GM18951 (cell line): ENCODE measurements at regions not wholly inside any gene's neighbourhood (a gene's known extent, or its start where the extent isn't known, plus 50 kb on each side); places are given as distances from the start of the nearest gene placed in this dataset.

Experiments
- POLR2A ChIP-seq: IDR thresholded peaks from 4 replicates; pipeline ENCODE4 v1.6.1; 2011; ENCODE audit warnings: mild to moderate bottlenecking; ENCODE audit not compliant: insufficient read length, insufficient read depth; ENCODE audit errors: extremely low read depth
- in situ Hi-C: fragments of 300-500 bp; cut with MboI; formaldehyde crosslinking; loops from one replicate; pipeline ENCODE4 v1.12.0; 2022; ENCODE audit warnings: low sequenced_read_pairs, mixed read lengths, inconsistent platforms; ENCODE audit not compliant: unreplicated experiment

- TF ChIP-seq POLR2A: no peak
- in situ Hi-C loops: no loop called here
Measured at GRCh38 chr2:236394571-236394970, 130.4 kb upstream of the ASB18 start.

- TF ChIP-seq POLR2A: no peak
- in situ Hi-C loops: no loop called here
Measured at GRCh38 chr2:236395067-236395466, 130.9 kb upstream of the ASB18 start.

- TF ChIP-seq POLR2A: no peak
- in situ Hi-C loops: no loop called here
Measured at GRCh38 chr2:236396818-236397350, 132.7 kb upstream of the ASB18 start.

GRCh38 chr2:236397681-236398080 is 133.5 kb upstream of the ASB18 start:
- in situ Hi-C loops: no loop called here
- TF ChIP-seq POLR2A: no peak

DNA sequence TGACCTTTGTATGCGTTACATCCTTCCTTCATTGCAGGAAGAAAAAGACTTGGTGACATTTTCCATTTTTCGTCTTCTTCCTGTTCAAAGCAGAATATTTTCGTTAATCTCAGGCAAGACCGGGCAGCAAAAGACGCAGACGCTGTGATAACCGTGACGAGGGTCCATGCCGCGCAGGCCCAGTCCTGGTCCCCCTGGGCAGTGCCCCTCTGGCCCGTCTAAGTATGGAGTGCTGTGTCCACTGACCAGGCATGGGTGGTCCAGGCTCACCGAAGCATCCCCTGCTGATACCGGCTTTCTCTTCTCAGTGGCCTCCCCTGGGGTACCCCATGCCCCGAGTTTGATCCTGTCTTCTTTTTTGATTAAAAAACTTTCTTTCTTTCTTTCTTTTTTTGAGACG is 135.2 kb upstream of the ASB18 start:
- in situ Hi-C loops: no loop called here
- TF ChIP-seq POLR2A: no peak

GRCh38 chr2:236400046-236400574 is 135.9 kb upstream of the ASB18 start:
- TF ChIP-seq POLR2A: no peak
- in situ Hi-C loops: no loop called here

GRCh38 chr2:236400594-236401360 is 136.6 kb upstream of the ASB18 start:
- TF ChIP-seq POLR2A: no peak
- in situ Hi-C loops: no loop called here

GRCh38 chr2:236402033-236402790 is 138.0 kb upstream of the ASB18 start:
- in situ Hi-C loops: no loop called here
- TF ChIP-seq POLR2A: no peak

GRCh38 chr2:236403125-236403524 is 138.9 kb upstream of the ASB18 start:
- no peak for TF ChIP-seq POLR2A
- in situ Hi-C loops: no loop called here

- in situ Hi-C loops: no loop called here
Measured at GRCh38 chr2:236403811-236404210, 139.6 kb upstream of the ASB18 start.

DNA sequence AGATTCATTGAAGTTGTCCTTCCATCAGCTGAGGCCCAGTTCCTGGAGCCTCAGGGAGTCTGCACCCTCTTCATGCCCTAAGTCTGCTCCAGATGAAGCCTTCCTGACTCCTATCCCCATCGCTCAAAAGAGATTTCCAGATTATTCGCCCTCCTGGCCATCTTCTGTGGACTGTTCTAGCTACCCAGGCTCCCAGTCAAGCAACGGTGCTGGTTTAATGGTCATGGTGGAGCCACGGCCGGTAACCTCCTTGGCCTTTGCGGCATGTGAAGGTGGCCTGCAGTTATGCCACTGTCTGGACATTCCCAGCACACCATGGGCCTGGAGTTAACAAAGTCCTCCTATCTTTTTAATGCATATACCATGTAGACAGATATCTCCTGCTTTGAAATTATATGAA is 140.1 kb upstream of the ASB18 start:
- in situ Hi-C loops: no loop called here
- no peak for TF ChIP-seq POLR2A

More at GRCh38 chr2:236403811-236404210, 139.6 kb upstream of the ASB18 start:
- TF ChIP-seq POLR2A: no peak

DNA sequence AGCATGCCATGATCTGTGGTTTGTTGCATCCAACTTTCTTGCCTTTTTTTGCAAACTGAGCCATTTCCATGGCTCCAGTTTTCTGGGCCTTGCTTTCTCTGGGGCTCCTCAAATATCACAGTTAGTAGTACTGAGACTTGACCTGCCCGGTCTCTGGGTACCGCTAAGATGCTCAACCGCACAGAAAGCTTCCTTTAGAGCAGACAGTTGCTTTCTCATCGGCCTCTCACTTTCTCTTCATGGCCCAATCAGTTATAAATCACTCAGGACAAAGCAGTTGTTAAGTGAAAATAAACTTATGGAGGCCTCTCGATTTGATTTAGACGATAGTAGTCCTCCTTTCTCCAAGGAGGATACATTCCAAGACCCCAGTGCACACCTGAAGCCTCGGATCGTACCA is 141.2 kb upstream of the ASB18 start:
- no peak for TF ChIP-seq POLR2A
- in situ Hi-C loops: no loop called here

- in situ Hi-C loops: no loop called here
- no peak for TF ChIP-seq POLR2A
Measured at GRCh38 chr2:236408090-236408489, 143.9 kb upstream of the ASB18 start.
